GM20000 (cell line): ENCODE measurements at regions not wholly inside any gene's neighbourhood (a gene's known extent, or its start where the extent isn't known, plus 50 kb on each side); places are given as distances from the start of the nearest gene placed in this dataset.
"Not testable (repeated sequence)": the region's sequence is repeated elsewhere in the genome, so short reads cannot be mapped to it uniquely, and the experiment has no call there.

Experiments used
- DNase-seq: peaks from one replicate; pipeline ENCODE4 v3.0.0; 2012; ENCODE audit warnings: low spot score
- CTCF ChIP-seq: IDR thresholded peaks from 2 replicates; pipeline ENCODE4 v1.5.1; 2012; ENCODE audit warnings: mild to moderate bottlenecking, control low read depth; ENCODE audit errors: extremely low read depth, missing control alignments

- no peak for TF ChIP-seq CTCF
- no peak for DNase-seq
Measured at GRCh38 chr9:30591461-30591860, 1793.0 kb upstream of the ACO1 start.

- no peak for TF ChIP-seq CTCF
- no peak for DNase-seq
Measured at GRCh38 chr9:30597608-30598007, 1786.8 kb upstream of the ACO1 start.

GRCh38 chr9:30605936-30606335 lies 1778.5 kb upstream of the ACO1 start:
- no peak for TF ChIP-seq CTCF
- no peak for DNase-seq

- DNase-seq: no peak
- no peak for TF ChIP-seq CTCF
Measured at GRCh38 chr9:30609713-30610112, 1774.7 kb upstream of the ACO1 start.

GRCh38 chr9:30616782-30617181 lies 1767.7 kb upstream of the ACO1 start:
- DNase-seq: not testable (repeated sequence)

GRCh38 chr9:30622561-30622960 lies 1761.9 kb upstream of the ACO1 start:
- no peak for DNase-seq
- no peak for TF ChIP-seq CTCF

GRCh38 chr9:30628915-30629567 lies 1755.4 kb upstream of the ACO1 start:
- no peak for TF ChIP-seq CTCF
- DNase-seq: no peak

GRCh38 chr9:30630459-30630858 lies 1754.0 kb upstream of the ACO1 start:
- no peak for TF ChIP-seq CTCF
- DNase-seq: no peak

- DNase-seq: not testable (repeated sequence)
Measured at GRCh38 chr9:30646639-30647038, 1737.8 kb upstream of the ACO1 start.
